ENCODE measurements at regions not wholly inside any gene's neighbourhood (a gene's known extent, or its start where the extent isn't known, plus 50 kb on each side); places are given as distances from the start of the nearest gene placed in this dataset.

DNA sequence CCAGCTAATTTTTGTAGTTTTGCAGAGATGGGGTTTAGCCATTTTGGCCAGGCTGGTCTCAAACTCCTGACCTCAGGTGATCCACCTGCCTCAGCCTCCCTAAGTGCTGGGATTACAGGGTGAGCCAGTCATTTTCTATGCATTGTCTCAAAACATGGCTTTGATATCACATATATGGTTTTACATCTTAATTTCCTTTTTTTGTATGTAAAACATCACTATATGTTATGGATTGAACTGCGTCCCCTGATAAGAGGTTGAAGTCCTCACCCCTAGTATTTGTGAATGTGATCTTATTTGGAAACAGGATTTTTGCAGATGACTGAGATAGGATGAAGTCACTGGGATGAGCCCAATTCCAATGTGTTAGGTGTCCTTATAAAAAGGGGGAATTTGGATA, 89.8 kb upstream of the MYCN start:
- no peak overlapping the region for H3K27ac Mint-ChIP-seq
- no peaks in the 10 kb centered on the region for H3K36me3 Mint-ChIP-seq
- ATAC-seq: no peak
- TF ChIP-seq TEAD4 (CRISPR knock-in tag; IDR thresholded peaks at IDR 0.05) (no peak), SMAD3 (CRISPR knock-in tag; IDR thresholded peaks at IDR 0.05; ENCODE audit: borderline replicate concordance) (no peak), CREM (CRISPR knock-in tag; IDR thresholded peaks at IDR 0.05) (no peak)
- TF ChIP-seq, protein P1, sequence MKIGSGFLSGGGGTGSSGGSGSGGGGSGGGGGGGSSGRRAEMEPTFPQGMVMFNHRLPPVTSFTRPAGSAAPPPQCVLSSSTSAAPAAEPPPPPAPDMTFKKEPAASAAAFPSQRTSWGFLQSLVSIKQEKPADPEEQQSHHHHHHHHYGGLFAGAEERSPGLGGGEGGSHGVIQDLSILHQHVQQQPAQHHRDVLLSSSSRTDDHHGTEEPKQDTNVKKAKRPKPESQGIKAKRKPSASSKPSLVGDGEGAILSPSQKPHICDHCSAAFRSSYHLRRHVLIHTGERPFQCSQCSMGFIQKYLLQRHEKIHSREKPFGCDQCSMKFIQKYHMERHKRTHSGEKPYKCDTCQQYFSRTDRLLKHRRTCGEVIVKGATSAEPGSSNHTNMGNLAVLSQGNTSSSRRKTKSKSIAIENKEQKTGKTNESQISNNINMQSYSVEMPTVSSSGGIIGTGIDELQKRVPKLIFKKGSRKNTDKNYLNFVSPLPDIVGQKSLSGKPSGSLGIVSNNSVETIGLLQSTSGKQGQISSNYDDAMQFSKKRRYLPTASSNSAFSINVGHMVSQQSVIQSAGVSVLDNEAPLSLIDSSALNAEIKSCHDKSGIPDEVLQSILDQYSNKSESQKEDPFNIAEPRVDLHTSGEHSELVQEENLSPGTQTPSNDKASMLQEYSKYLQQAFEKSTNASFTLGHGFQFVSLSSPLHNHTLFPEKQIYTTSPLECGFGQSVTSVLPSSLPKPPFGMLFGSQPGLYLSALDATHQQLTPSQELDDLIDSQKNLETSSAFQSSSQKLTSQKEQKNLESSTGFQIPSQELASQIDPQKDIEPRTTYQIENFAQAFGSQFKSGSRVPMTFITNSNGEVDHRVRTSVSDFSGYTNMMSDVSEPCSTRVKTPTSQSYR (CRISPR knock-in tag; IDR thresholded peaks at IDR 0.05): no peak
- TF ChIP-seq, protein P2, sequence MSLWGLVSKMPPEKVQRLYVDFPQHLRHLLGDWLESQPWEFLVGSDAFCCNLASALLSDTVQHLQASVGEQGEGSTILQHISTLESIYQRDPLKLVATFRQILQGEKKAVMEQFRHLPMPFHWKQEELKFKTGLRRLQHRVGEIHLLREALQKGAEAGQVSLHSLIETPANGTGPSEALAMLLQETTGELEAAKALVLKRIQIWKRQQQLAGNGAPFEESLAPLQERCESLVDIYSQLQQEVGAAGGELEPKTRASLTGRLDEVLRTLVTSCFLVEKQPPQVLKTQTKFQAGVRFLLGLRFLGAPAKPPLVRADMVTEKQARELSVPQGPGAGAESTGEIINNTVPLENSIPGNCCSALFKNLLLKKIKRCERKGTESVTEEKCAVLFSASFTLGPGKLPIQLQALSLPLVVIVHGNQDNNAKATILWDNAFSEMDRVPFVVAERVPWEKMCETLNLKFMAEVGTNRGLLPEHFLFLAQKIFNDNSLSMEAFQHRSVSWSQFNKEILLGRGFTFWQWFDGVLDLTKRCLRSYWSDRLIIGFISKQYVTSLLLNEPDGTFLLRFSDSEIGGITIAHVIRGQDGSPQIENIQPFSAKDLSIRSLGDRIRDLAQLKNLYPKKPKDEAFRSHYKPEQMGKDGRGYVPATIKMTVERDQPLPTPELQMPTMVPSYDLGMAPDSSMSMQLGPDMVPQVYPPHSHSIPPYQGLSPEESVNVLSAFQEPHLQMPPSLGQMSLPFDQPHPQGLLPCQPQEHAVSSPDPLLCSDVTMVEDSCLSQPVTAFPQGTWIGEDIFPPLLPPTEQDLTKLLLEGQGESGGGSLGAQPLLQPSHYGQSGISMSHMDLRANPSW (CRISPR knock-in tag; conservative IDR thresholded peaks at IDR 0.05; ENCODE audit: low read depth): no peak
- POLR2A ChIA-PET: no interaction called here
- H3K27me3 Mint-ChIP-seq (ENCODE audit: low read depth): no peaks in the 10 kb centered on the region
- no peak for DNase-seq (ENCODE audit: low spot score)
- CTCF ChIA-PET: no interaction called here
- H3K9me3 Mint-ChIP-seq: peaks cover 6% of the 10 kb centered on the region
- H3K4me1 Mint-ChIP-seq: peaks cover 6% of the 10 kb centered on the region; the same call in 1 of the 2 replicates
- H3K4me3 Mint-ChIP-seq: no peak overlapping the region

GRCh38 chr2:15851076-15851693, 89.2 kb upstream of the MYCN start:
- CTCF ChIA-PET: no interaction called here
- H3K4me3 Mint-ChIP-seq: no peak overlapping the region
- 0 out of 2 replicates have a peak, but pooled peaks cover under 1% of the 10 kb centered on the region for H3K4me1 Mint-ChIP-seq
- no peaks in the 10 kb centered on the region for H3K27me3 Mint-ChIP-seq (ENCODE audit: low read depth)
- H3K36me3 Mint-ChIP-seq: no peaks in the 10 kb centered on the region
- ATAC-seq (no peak), DNase-seq (ENCODE audit: low spot score) (no peak)
- no peak overlapping the region for H3K27ac Mint-ChIP-seq
- POLR2A ChIA-PET: no interaction called here
- peaks cover 7% of the 10 kb centered on the region for H3K9me3 Mint-ChIP-seq
- TF ChIP-seq NR2C2 (CRISPR knock-in tag; IDR thresholded peaks at IDR 0.05) (no peak), ESRRA (CRISPR knock-in tag; IDR thresholded peaks at IDR 0.05; ENCODE audit: borderline replicate concordance) (no peak), RELA (CRISPR knock-in tag; IDR thresholded peaks at IDR 0.05; ENCODE audit: borderline replicate concordance) (no peak), ZNF671 (CRISPR knock-in tag; IDR thresholded peaks at IDR 0.05) (no peak), SMAD3 (CRISPR knock-in tag; IDR thresholded peaks at IDR 0.05; ENCODE audit: borderline replicate concordance) (no peak), ATF6 (CRISPR knock-in tag; IDR thresholded peaks at IDR 0.05) (no peak), ZNF396 (CRISPR knock-in tag; IDR thresholded peaks at IDR 0.05; ENCODE audit: borderline replicate concordance) (no peak), SOX15 (CRISPR knock-in tag; IDR thresholded peaks at IDR 0.05) (no peak), ZNF425 (CRISPR knock-in tag; conservative IDR thresholded peaks at IDR 0.05) (no peak), NFYB (CRISPR knock-in tag; conservative IDR thresholded peaks at IDR 0.05; ENCODE audit: low read depth) (no peak), IRF1 (CRISPR knock-in tag; IDR thresholded peaks at IDR 0.05) (no peak)
- TF ChIP-seq, protein P3, sequence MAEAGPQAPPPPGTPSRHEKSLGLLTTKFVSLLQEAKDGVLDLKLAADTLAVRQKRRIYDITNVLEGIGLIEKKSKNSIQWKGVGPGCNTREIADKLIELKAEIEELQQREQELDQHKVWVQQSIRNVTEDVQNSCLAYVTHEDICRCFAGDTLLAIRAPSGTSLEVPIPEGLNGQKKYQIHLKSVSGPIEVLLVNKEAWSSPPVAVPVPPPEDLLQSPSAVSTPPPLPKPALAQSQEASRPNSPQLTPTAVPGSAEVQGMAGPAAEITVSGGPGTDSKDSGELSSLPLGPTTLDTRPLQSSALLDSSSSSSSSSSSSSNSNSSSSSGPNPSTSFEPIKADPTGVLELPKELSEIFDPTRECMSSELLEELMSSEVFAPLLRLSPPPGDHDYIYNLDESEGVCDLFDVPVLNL (CRISPR knock-in tag; IDR thresholded peaks at IDR 0.05; ENCODE audit: borderline replicate concordance, low read depth): no peak
- TF ChIP-seq, protein P4, sequence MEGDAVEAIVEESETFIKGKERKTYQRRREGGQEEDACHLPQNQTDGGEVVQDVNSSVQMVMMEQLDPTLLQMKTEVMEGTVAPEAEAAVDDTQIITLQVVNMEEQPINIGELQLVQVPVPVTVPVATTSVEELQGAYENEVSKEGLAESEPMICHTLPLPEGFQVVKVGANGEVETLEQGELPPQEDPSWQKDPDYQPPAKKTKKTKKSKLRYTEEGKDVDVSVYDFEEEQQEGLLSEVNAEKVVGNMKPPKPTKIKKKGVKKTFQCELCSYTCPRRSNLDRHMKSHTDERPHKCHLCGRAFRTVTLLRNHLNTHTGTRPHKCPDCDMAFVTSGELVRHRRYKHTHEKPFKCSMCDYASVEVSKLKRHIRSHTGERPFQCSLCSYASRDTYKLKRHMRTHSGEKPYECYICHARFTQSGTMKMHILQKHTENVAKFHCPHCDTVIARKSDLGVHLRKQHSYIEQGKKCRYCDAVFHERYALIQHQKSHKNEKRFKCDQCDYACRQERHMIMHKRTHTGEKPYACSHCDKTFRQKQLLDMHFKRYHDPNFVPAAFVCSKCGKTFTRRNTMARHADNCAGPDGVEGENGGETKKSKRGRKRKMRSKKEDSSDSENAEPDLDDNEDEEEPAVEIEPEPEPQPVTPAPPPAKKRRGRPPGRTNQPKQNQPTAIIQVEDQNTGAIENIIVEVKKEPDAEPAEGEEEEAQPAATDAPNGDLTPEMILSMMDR (IDR thresholded peaks at IDR 0.05): no peak
